Psoas muscle (tissue), 7 donors: ENCODE measurements at regions not wholly inside any gene's neighbourhood (a gene's known extent, or its start where the extent isn't known, plus 50 kb on each side); places are given as distances from the start of the nearest gene placed in this dataset.

ENCODE experiments used
- ATAC-seq, 4 donors: fragments of 200-7000 bp; cut with Tn5 transposase; one replicate each; pipeline ENCODE4 v1.9.1; 2020; ENCODE audit warnings: moderate library complexity in 3 of 4, mild to moderate bottlenecking in 2 of 4
- DNase-seq, 2 donors: peaks; one replicate each; pipeline ENCODE4 v3.0.0-alpha.2; 2020
- H3K27ac ChIP-seq: fragments of 200-600 bp; one replicate; pipeline ENCODE4 v1.8.0; 2022
- H3K27me3 ChIP-seq, 3 donors: fragments of 200-600 bp in 1 of 3; one replicate each; pipeline versions ENCODE4 v1.6.1 to v1.8.0; 2013 to 2022; ENCODE audit warnings: low read length in 2 of 3, mild to moderate bottlenecking in 2 of 3, moderate library complexity in 1 of 3; ENCODE audit not compliant: insufficient read depth in 3 of 3
- H3K36me3 ChIP-seq, 2 donors: fragments of 200-600 bp in 1 of 2; one replicate each; pipeline versions ENCODE4 v1.6.1 to v1.8.0; 2013 to 2022; ENCODE audit warnings: low read depth in 1 of 2, mild to moderate bottlenecking in 1 of 2, moderate library complexity in 1 of 2; ENCODE audit not compliant: insufficient read depth in 1 of 2
- H3K4me1 ChIP-seq: fragments of 200-600 bp; one replicate; pipeline ENCODE4 v1.8.0; 2022
- H3K4me3 ChIP-seq: fragments of 200-600 bp; one replicate; pipeline ENCODE4 v1.8.0; 2022; ENCODE audit warnings: mild to moderate bottlenecking
- H3K9me3 ChIP-seq: fragments of 200-600 bp; one replicate; pipeline ENCODE4 v1.8.0; 2022
- WGBS, 3 donors: extraction: QIAGEN DNeasy Blood & Tissue Kit; methylation state at CpG; one replicate each; pipeline versions ENCODE4 v1.1.6 to v1.1.7; 2013; 5-methylcytosine and 5-hydroxymethylcytosine counted together
- intact Hi-C, 2 donors: fragments of 100-400 bp; cut with DNase I; formaldehyde crosslinking; loops; one replicate each; pipeline versions ENCODE4 v1.11.0 to v1.14.2; 2022
- TF ChIP-seq, protein P1 (sequence below): fragments of 200-600 bp; IDR thresholded peaks from one replicate; pipeline ENCODE4 v1.8.0; 2022; ENCODE audit warnings: antibody characterized with exemption
- donor health status: healthy with polysubstance abuse.
- donor health status: DM: no; HTN: no; CAD: no; lungs with moderate emphysema.
- donor health status: Bipolar disorder and iron deficiency.
- donor health status: healthy.
- donor health status: DM: yes; HTN: yes; CAD: no.
- donor health status: DM: no; HTN: no; CAD: no.
- donor health status: DM: yes; HTN: yes; CAD: no.

DNA sequence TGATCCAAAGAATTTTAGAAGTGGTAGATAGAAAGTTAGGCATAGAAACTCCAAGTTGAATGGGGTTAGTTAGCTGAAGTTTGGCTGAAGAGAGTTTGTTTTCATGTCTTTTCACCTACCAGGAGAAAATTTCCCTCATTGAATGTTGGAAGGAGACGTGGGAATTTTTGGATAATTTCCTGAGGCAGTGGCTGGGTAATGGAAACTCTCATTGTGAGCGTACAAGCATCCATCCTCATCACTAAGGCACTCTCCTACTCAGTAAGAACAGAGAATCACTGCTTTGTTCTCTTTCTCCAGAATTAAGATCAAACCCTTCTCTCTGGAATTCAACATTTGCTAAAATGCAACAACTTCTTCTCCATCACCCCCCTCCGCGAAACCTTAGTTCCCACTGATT, 179.7 kb downstream of the PALM2AKAP2 start:
- intact Hi-C loops: no loop called here
- no peak for ATAC-seq

DNA sequence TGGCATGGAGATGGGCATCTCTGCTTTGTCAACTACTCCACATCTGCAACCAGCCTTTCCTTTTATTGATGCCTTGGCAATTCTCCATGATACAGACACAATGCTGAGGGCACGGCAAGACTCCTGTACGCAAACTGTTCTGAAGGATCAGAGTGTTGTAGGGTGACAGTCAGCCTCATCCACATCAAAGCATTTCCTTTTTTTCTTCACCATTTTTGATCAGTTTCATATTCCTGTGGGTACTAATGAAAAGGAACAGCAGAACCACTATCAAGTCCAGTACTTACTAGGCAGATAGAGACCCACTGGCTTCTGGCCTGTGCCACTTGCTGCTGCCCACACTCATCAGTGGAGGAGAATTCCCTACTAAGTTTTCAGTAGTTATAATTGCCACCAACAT, 181.6 kb downstream of the PALM2AKAP2 start:
- Histone ChIP-seq H3K36me3 (no peaks in the 10 kb centered on the region), H3K27me3 (no peaks in the 10 kb centered on the region), H3K27ac (no peak overlapping the region), H3K4me3 (no peak overlapping the region), H3K4me1 (peaks cover 7% of the 10 kb centered on the region), H3K9me3 (no peaks in the 10 kb centered on the region)
- no peak for ATAC-seq
- 89 to 93% (median 92%) methylated on average over 2 of the region's 2 CpGs for WGBS, 3 donors
- intact Hi-C loops: no loop called here
- no peak for DNase-seq
- TF ChIP-seq, protein P1, sequence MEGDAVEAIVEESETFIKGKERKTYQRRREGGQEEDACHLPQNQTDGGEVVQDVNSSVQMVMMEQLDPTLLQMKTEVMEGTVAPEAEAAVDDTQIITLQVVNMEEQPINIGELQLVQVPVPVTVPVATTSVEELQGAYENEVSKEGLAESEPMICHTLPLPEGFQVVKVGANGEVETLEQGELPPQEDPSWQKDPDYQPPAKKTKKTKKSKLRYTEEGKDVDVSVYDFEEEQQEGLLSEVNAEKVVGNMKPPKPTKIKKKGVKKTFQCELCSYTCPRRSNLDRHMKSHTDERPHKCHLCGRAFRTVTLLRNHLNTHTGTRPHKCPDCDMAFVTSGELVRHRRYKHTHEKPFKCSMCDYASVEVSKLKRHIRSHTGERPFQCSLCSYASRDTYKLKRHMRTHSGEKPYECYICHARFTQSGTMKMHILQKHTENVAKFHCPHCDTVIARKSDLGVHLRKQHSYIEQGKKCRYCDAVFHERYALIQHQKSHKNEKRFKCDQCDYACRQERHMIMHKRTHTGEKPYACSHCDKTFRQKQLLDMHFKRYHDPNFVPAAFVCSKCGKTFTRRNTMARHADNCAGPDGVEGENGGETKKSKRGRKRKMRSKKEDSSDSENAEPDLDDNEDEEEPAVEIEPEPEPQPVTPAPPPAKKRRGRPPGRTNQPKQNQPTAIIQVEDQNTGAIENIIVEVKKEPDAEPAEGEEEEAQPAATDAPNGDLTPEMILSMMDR: no peak

More for the DNA sequence above, 179.7 kb downstream of the PALM2AKAP2 start:
- Histone ChIP-seq H3K4me3 (no peak overlapping the region), H3K27ac (no peak overlapping the region), H3K9me3 (no peaks in the 10 kb centered on the region), H3K36me3 (no peaks in the 10 kb centered on the region), H3K27me3 (no peaks in the 10 kb centered on the region), H3K4me1 (peaks cover 7% of the 10 kb centered on the region)
- DNase-seq: no peak
- 84 to 86% (median 85%) methylated on average over 4 of the region's 4 CpGs for WGBS, 3 donors
- TF ChIP-seq, protein P1: no peak

GRCh38 chr9:109962215-109962614, 182.2 kb downstream of the PALM2AKAP2 start:
- no peaks in the 10 kb centered on the region for H3K27me3 ChIP-seq
- peaks cover 2% of the 10 kb centered on the region for H3K4me1 ChIP-seq
- H3K36me3 ChIP-seq: no peaks in the 10 kb centered on the region
- DNase-seq (no peak), ATAC-seq (no peak)
- intact Hi-C loops: no loop called here
- H3K9me3 ChIP-seq: no peaks in the 10 kb centered on the region
- TF ChIP-seq, protein P1: no peak
- no peak overlapping the region for H3K4me3 ChIP-seq
- H3K27ac ChIP-seq: no peak overlapping the region

DNA sequence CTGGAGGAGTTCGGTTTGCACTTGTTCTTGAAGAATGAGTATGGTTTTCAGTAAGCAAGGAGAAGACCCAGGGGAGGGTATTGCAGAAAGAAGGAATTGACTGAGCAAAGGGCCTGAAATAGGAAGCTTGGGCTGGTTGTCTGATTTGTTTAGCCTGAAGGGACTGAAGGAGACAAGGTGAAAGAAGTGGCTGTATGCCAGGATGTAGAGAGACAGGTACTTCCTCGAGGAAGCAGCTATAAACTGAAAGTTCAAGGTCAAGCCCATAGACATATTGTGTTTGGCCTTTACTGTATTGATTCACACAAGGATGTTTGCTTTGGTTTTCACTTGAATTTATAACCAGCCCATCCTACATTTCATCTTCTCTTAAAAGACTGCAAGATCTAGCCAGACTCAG, 183.1 kb downstream of the PALM2AKAP2 start:
- no peaks in the 10 kb centered on the region for H3K4me1 ChIP-seq
- no peak overlapping the region for H3K27ac ChIP-seq
- intact Hi-C loops: no loop called here
- ATAC-seq (no peak), DNase-seq (no peak)
- H3K36me3 ChIP-seq: no peaks in the 10 kb centered on the region
- no peaks in the 10 kb centered on the region for H3K27me3 ChIP-seq
- no peak overlapping the region for H3K4me3 ChIP-seq
- TF ChIP-seq, protein P1: no peak
- 63 to 76% (median 71%) methylated on average over 2 of the region's 2 CpGs for WGBS, 3 donors
- no peaks in the 10 kb centered on the region for H3K9me3 ChIP-seq

- intact Hi-C loops: no loop called here
- Histone ChIP-seq H3K27me3 (no peaks in the 10 kb centered on the region), H3K36me3 (no peaks in the 10 kb centered on the region), H3K4me3 (no peak overlapping the region), H3K27ac (no peak overlapping the region), H3K4me1 (no peaks in the 10 kb centered on the region), H3K9me3 (no peaks in the 10 kb centered on the region)
- no peak for ATAC-seq
- TF ChIP-seq, protein P1: no peak
- 88 to 94% (median 91%) methylated on average over 13 of the region's 13 CpGs for WGBS, 3 donors
- no peak for DNase-seq
Measured at GRCh38 chr9:109966643-109967368, 186.8 kb downstream of the PALM2AKAP2 start.
